ENCODE measurements at regions not wholly inside any gene's neighbourhood (a gene's known extent, or its start where the extent isn't known, plus 50 kb on each side); places are given as distances from the start of the nearest gene placed in this dataset.

GRCh38 chr17:36726199-36726598 is 124.8 kb downstream of the MRM1 start:
- Mint-ChIP-seq H3K4me1 (peaks cover 33% of the 10 kb centered on the region), H3K4me3 (no peak overlapping the region), H3K27me3 (peaks cover 27% of the 10 kb centered on the region), H3K36me3 (ENCODE audit: low read depth) (no peaks in the 10 kb centered on the region), H3K9me3 (no peaks in the 10 kb centered on the region), H3K27ac (no peak overlapping the region)
- TF ChIP-seq, protein P1, sequence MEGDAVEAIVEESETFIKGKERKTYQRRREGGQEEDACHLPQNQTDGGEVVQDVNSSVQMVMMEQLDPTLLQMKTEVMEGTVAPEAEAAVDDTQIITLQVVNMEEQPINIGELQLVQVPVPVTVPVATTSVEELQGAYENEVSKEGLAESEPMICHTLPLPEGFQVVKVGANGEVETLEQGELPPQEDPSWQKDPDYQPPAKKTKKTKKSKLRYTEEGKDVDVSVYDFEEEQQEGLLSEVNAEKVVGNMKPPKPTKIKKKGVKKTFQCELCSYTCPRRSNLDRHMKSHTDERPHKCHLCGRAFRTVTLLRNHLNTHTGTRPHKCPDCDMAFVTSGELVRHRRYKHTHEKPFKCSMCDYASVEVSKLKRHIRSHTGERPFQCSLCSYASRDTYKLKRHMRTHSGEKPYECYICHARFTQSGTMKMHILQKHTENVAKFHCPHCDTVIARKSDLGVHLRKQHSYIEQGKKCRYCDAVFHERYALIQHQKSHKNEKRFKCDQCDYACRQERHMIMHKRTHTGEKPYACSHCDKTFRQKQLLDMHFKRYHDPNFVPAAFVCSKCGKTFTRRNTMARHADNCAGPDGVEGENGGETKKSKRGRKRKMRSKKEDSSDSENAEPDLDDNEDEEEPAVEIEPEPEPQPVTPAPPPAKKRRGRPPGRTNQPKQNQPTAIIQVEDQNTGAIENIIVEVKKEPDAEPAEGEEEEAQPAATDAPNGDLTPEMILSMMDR (IDR thresholded peaks at IDR 0.05), result no peak
- POLR2A ChIA-PET, result no interaction called here
- DNase-seq (no peak), ATAC-seq (ENCODE audit: low read depth) (no peak)
- intact Hi-C loops (cut with micrococcal nuclease), result no loop called here
- CTCF ChIA-PET, result no interaction called here

DNA sequence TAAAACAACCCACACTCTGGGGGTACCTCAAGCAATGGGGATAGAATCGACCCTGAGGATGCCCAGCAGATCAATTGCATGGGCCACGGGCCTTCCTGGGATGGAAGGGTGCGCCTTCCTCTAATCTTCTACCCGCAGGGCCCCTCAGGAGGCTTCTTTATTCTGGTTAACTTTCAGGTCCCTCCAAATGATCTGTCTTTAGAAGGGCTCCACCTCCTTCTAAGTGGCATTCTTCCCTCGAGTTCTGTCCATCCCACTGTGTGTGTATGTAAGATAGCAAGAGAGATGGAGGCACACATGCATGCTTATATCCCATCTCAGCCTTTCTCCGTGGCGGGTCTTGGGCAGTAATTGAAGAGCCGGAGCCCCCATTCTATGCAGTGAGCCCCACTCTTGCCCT is 125.7 kb downstream of the MRM1 start:
- peaks cover 24% of the 10 kb centered on the region for H3K4me1 Mint-ChIP-seq
- CTCF ChIA-PET, result no interaction called here
- no peaks in the 10 kb centered on the region for H3K36me3 Mint-ChIP-seq (ENCODE audit: low read depth)
- no peak for DNase-seq
- no peaks in the 10 kb centered on the region for H3K9me3 Mint-ChIP-seq
- ATAC-seq (ENCODE audit: low read depth), result no peak
- TF ChIP-seq, protein P1 (IDR thresholded peaks at IDR 0.05), result no peak
- POLR2A ChIA-PET, result no interaction called here
- no peak overlapping the region for H3K27ac Mint-ChIP-seq
- H3K27me3 Mint-ChIP-seq, result peaks cover 35% of the 10 kb centered on the region
- H3K4me3 Mint-ChIP-seq, result no peak overlapping the region
- intact Hi-C loops (cut with micrococcal nuclease), result no loop called here

DNA sequence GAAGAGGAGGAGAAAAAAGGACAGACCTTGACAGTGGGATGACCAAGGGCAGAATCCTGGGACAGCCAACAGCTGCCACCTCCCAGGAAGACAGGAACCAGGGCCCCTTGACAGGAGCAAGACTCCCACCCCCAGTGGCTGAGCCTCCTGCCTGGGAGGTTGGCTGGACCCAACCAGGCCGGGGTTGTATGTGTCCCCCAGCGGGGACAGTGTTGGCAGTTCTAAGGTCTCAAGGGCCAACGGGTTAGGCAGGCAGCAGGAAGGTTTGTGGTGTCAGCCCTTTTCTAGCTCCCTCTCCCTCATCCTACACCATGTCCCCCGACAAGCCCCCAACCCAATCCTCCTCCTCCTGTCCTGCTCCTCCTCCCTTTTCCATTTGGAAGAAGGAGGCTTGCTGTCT is 126.2 kb downstream of the MRM1 start:
- DNase-seq, result no peak
- CTCF ChIA-PET, result no interaction called here
- peaks cover 21% of the 10 kb centered on the region for H3K4me1 Mint-ChIP-seq

GRCh38 chr17:36728030-36728991 is 126.9 kb downstream of the MRM1 start:
- no peak overlapping the region for H3K4me3 Mint-ChIP-seq
- H3K9me3 Mint-ChIP-seq, result no peaks in the 10 kb centered on the region
- no peak for DNase-seq
- intact Hi-C loops (cut with micrococcal nuclease), result no loop called here
- ChIA-PET POLR2A (no interaction called here), CTCF (no interaction called here)
- no peak overlapping the region for H3K27ac Mint-ChIP-seq
- no peaks in the 10 kb centered on the region for H3K36me3 Mint-ChIP-seq (ENCODE audit: low read depth)
- no peak for ATAC-seq (ENCODE audit: low read depth)
- H3K27me3 Mint-ChIP-seq, result peaks cover 45% of the 10 kb centered on the region
- TF ChIP-seq, protein P1 (IDR thresholded peaks at IDR 0.05), result no peak
- H3K4me1 Mint-ChIP-seq, result peaks cover 14% of the 10 kb centered on the region

More for the DNA sequence above, 126.2 kb downstream of the MRM1 start:
- POLR2A ChIA-PET, result no interaction called here
- Mint-ChIP-seq H3K27ac (no peak overlapping the region), H3K27me3 (peaks cover 40% of the 10 kb centered on the region), H3K4me3 (no peak overlapping the region), H3K9me3 (no peaks in the 10 kb centered on the region), H3K36me3 (ENCODE audit: low read depth) (no peaks in the 10 kb centered on the region)
- TF ChIP-seq, protein P1 (IDR thresholded peaks at IDR 0.05), result no peak
- no peak for ATAC-seq (ENCODE audit: low read depth)
- intact Hi-C loops (cut with micrococcal nuclease), result no loop called here

GRCh38 chr17:36730095-36730808 is 128.9 kb downstream of the MRM1 start:
- DNase-seq (no peak), ATAC-seq (ENCODE audit: low read depth) (no peak)
- TF ChIP-seq, protein P1 (IDR thresholded peaks at IDR 0.05), result no peak
- no peak overlapping the region for H3K4me3 Mint-ChIP-seq
- intact Hi-C loops (cut with micrococcal nuclease), result no loop called here
- no peaks in the 10 kb centered on the region for H3K9me3 Mint-ChIP-seq
- POLR2A ChIA-PET, result no interaction called here
- CTCF ChIA-PET, result no interaction called here
- no peaks in the 10 kb centered on the region for H3K36me3 Mint-ChIP-seq (ENCODE audit: low read depth)
- H3K27ac Mint-ChIP-seq, result no peak overlapping the region
- H3K27me3 Mint-ChIP-seq, result peaks cover 52% of the 10 kb centered on the region
- H3K4me1 Mint-ChIP-seq, result peaks cover 4% of the 10 kb centered on the region

All from activated B cell treated with CpG ODN at 0.5 μM for 24 hours (primary cell).